EL (cell line): ENCODE measurements at regions not wholly inside any gene's neighbourhood (a gene's known extent, or its start where the extent isn't known, plus 50 kb on each side); places are given as distances from the start of the nearest gene placed in this dataset.
"Not testable (repeated sequence)": the region's sequence is repeated elsewhere in the genome, so short reads cannot be mapped to it uniquely, and the experiment has no call there.

Experiments used
- DNase-seq: peaks from one replicate; pipeline ENCODE4 v3.0.0-alpha.2; 2016

DNA sequence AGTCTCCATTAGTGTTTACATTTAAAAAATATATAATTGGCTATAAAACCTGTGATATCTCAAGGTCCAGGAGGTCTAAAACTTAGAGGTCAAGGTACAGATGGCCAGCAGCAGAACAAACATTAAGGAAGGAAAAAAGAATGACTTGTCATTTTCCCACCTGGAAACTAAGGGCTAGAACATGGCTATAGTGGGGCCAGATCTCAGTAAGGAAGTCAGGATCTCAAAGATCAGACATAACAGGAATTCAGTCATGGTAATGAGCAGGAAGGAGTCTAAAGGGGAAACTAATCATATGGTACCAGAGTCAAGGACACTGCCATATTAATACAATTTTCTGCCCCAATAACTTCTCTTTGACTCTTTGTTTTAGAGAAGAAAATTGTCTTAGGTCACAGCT lies 1018.8 kb downstream of the PLA2G4A start:
- DNase-seq, result no peak

DNA sequence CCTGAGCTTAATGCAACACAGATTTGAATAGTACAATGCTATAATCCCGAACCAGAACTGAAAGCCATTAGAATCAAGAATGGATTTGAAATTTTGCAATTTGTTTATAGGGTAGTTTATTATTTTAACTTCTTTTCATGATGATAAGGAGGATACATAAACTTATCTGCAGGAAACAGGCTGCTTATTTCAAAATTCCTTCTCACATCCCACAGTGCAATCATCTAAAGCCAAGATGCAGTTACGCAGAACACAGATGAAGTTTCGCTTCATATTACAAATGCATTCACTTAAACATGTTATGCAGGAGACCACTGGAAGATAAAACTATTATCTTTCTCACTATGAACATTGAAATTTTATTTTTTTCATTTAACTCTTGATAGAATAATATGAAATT lies 1019.6 kb downstream of the PLA2G4A start:
- DNase-seq, result no peak

DNA sequence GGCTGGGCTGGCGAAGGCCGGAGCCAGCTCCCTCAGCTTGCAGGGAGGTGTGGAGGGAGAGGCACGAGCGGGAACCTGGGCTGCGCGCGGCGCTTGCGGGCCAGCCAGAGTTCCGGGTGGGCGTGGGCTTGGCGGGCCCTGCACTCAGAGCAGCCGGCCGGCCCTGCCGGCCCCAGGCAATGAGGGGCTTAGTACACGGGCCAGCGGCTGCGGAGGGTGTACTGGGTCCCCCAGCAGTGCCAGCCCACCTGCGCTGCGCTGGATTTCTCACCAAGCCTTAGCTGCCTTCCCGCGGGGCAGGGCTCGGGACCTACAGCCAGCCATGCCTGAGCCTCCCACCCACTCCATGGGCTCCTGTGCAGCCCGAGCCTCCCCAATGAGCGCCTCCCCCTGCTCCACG lies 1021.4 kb downstream of the PLA2G4A start:
- DNase-seq, result not testable (repeated sequence)

DNA sequence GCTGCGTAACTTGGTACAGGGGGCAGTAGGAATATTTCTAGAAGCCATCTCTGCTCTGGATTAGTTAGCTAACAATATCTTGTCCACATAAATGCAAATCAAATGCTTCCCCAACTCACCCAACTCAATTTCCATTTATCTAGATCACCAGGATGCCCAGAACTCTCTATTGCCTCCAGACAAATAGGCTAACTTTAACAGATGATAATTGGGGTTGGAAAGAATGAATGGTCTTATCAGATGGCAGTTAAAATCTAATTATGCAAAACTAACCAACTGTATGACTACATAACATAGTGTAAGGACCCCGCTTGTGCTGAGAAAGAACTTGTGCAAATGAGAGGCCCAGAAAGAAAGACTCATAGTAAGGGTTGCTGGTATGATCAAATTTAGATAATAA lies 1024.8 kb downstream of the PLA2G4A start:
- no peak for DNase-seq

DNA sequence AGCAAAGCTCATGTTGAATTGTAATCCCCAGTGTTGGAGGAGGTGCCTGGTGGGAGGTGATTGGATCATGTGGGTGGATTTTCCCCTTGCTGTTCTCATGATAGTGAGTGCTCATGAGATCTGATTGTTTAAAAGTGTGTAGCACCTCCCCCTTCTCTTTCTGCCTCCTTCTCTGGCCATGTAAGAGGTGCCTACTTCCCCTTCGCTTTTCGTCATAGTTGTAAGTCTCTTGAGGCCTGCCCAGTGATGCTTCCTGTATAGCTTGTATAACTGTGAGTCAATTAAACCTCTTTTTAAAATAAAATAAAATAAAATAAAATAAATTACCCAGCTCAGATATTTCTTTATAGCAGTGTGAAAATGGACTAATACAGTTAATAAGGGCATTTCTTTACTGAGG lies 1025.7 kb downstream of the PLA2G4A start:
- no peak for DNase-seq

DNA sequence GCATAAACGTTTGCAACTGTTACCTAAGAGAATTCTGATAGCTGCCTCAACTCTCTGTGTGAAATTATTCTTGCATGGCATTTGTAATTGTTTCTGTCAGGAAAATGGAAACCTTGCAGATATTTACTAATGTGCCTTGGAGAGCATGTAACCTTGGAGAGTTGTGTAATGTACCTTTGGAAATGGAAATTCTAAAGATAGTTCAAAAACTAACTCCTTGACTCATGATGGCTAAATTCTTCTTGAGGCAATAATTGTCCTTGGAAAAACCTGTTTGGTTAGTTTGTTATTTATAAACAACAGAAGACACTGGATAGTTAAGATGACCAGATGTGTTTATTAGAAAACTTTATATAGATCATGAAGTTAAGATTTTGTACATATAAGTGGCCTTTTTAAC lies 1033.8 kb downstream of the PLA2G4A start:
- DNase-seq, result no peak

DNA sequence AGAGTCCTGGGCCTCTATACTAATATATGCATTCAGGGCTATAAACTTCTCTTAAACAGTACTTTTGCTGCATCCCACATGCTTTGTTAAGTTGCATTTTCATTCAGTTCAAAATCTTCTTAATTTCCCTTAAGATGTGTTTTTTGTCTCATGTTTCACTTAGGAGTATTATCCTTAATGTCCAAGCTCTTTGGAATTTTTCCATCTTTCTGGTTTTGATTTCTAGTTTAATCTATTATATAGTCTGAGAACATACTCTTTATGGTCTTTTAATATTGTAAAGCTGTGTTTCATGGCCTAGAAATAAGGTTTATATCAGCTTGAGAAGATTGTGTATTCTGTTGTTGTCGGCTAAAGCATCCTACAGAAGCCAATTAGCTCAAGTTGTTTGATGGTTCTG lies 1041.8 kb downstream of the PLA2G4A start:
- no peak for DNase-seq

DNA sequence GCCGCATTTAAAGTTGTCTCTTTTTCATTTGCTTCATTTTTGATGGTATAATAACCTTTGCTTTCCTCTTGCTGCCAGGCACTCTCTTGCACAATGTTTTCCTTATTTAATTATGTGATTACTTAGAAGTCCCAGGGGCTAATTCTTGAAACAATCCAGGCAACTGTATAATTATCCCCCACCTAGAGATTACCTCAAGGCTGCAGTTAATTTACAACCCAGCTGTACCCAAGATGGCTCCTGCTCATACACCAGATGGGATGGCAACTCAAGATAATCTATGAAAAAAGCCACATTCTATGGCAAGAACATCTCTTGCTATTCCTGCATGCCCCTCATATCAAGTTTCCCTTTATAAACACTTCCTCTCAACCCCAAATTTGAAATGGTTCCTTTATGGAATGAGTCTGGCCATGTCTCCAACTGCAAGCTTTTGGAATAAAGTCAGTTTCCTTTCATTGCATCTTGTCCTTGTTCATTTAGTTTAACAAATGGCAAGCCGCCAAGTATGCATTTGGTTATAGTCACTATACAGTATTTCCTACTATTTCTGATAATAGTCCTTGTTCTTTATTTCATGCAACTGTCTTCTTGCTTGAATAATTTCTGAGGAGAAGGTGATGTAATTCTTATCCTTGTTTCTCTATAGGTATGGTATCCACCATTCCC lies 1042.6 kb downstream of the PLA2G4A start:
- no peak for DNase-seq

DNA sequence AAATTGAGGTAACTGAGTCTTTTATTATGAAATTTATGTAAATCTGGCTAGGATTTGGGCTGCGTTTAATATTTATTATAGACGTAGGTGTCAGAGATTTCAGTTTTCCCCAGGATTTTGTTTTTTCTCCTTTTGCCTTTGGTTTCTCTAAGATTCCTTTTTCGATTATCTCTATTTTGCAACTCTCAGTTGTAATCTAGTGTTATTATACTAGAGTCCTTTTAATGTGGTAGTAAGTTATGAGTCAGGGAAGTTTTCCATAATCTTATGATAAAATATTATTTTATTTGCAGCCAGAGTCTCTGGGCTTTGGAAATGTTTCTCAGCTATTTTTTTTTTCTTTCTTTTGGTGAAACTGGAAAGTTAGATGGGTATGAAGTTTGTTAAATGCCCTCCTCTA lies 1043.8 kb downstream of the PLA2G4A start:
- no peak for DNase-seq

DNA sequence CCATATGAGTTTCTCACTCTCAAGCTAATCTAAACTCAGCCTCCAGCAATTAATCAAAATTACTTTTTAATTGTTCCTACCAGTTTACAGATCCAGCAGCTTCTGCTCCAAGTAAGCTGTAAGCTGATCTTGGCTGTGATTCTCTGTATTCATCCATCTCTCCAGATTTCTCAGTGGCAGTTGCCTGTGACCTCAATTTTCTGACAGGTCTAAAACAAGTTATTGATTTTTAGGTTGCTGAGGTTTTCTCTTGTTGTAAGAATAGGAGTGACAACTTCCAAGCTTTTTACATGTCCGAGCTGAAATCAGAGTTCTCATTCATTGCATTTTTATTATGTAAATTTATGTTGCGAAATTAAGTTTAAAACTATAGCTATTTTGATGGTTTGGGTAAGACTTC lies 1044.4 kb downstream of the PLA2G4A start:
- DNase-seq, result no peak

DNA sequence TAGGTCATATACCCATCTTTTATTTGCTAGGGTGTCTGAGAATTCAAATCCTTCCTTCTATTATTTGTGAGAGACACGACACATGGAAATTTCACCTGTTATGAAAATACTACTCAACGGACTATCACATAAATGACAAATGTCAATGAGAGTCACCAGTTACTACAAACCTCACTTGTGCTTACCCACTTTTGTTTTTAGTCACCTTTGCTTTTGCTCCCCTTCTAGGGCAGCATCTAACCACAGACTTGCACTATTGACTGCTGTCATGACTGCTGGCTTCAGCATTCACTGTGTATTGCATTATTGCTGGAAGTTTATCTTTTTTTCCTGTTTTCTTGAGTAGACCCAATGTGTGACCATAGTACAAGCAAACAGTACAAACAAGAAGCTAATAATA lies 1048.0 kb downstream of the PLA2G4A start:
- DNase-seq, result no peak

DNA sequence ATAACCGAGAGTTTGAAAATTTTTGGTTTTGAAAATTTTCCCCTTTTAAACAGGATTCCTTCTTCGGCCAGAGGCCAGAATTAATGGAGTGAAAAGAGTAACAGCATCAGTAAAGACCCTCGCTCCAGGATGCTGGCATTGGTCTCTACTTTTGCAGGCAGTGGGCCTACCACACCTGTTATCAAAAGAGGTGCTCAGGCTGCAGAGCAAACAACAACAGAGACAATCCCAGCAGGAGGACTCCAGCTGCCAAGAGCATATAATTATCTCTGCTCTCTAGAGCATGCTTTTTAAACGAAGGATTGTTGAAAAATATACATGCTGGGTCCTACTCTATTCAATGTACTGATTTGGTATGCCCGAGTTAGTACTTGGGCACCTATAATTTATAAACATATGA lies 1048.5 kb downstream of the PLA2G4A start:
- no peak for DNase-seq

DNA sequence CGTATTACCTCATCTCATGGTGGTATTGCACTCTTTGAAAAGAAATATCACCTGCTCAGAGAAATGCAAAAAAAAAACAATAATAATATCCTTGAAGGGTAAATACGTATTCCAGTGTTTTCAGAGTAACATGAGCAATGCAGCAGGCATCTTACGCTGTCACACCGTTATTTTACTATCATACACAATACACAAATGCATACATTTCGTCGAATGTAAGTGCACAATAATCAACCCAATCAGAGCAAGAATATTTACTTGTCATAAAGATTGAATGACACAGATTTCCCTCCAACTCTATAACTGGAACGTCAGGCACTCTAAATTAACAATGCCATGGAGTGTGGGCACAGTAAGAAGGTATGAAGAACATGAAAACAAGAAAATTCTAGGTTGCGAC lies 1050.1 kb downstream of the PLA2G4A start:
- no peak for DNase-seq

DNA sequence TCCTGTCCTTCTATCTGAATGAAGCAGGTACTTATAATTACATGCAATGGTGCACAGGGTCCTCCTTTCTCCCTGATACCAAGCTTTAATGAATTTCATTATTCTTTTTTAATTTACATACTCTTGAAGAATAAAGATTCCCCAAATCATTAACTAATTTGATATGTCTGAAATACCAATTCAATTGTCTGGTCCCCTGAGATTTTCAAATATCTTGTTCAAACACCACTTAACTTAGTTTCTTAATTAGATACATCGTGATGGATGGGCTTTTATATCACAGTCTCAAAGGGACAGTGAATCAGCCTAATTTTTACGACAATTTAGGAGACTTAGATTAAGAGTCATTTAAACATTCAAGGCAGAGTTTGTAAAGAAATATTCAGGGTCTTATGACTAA lies 1054.6 kb downstream of the PLA2G4A start:
- DNase-seq, result no peak

DNA sequence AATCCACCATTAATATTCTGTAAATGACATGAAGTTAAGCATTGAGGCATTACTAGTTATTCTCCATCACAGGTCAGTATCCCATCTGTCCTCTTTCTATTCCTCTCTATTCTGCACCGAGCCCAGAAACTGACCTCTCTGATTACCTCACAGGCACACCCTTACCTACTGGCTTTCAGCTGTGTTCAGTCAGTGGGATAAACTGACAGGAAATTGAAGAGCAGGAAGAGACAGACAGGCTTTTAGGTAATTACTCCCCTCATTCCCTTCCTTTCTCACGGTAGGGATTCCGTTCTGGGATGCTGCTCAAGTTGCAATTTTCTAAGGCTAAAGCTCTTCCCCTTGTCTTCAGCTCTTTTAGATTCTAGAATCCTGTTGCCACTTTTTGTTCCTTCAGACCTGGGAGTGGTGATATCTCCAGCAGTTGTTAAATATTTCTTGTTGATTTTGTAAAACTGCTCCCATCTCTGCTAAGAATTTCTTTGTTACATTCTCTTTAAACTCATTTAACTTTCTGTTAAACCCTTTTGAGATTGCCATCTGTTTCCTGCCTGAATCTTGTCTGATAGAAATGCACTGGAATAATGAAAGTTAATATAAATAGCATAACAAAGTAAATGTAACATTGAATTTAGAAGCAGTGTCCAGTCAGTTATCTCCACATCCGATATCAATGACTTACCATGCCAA lies 1063.4 kb downstream of the PLA2G4A start:
- no peak for DNase-seq

DNA sequence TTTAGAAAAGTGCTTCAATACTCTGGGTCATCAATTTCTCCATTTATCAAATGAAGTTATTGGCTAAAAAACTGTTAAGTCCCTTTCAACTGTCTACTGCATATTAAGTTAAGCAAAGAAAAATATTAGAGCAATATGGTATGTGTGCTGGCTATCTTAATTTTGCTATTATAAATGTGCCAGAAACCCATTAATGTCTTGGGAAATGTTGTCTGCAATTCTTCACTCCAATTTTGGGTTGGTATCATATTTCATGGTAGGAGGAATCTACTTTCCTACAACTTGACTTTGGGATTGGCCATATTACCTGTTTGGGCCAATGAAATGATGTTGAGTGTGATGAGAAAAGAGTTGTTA lies 1063.9 kb downstream of the PLA2G4A start:
- DNase-seq, result no peak

DNA sequence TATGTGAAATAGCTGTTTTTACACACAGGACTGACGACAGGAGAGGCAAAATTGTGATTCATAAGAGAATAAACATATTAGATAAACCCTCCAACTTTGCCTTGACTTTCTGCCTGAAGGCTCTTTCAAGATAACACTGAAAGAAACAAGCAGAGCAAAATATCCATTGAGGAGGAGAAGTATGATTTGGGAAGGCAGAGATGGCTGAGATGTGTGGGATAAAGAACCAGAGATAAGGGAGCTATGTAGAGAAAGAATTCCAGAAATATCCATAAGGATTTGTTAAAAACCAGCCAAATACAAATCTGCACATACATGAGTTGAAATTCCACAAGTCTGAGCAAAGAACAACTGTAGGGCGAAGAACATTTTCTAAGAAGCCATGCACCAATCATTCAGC lies 1064.7 kb downstream of the PLA2G4A start:
- DNase-seq, result no peak

DNA sequence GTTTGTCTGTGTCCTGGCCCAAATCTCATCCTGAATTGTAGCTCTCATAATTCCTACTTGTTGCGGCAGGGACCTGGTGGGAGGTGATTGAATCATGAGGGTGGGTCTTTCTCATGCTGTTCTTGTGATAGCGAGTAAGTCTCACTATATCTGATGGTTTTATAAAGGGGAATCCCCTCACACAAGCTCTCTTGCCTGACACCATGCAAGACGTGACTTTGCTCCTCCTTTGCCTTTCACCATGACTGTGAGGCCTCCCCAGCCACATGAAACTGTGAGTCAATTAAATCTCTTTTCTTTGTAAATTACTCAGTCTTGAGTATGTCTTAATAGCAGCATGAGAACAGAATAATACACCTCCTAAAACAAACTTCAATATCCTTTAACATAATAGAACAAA lies 1065.6 kb downstream of the PLA2G4A start:
- no peak for DNase-seq

DNA sequence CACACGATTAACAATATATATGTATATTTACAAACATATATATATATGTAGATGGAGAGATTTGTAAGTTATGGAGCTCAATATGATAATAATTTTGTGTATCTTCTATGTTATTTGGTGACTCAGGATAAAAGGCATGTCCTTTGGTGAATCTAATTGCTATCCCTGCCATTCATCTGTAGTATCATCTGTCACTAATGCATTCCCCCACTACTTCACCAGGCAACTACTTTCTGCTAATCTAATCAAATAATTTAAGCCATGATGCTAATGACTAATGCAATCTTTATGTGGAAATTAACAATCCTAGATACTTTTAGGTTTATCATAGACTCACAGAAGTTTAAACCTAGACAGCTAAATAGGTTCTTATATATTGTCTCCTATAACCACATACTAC lies 1074.5 kb downstream of the PLA2G4A start:
- peak; percentile 10 for DNase-seq

DNA sequence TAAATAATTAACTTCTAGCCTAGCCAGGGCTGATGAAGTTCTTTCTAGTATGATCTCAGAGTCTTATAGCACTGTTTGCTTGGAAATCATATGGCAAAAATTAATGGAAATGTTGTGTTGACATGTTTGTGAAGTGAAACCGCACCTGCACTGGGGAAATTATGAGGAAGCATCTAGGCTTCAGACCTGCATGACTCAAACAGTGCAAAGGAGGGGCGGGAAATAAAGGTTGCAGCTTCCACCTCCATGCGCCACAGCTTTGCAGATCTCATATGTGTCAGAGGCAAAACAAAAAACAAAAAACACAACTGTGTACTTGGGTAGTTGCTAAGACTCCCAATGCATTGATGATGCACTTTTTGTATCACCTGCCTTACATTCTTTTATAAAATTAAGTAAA lies 1080.6 kb downstream of the PLA2G4A start:
- no peak for DNase-seq

DNA sequence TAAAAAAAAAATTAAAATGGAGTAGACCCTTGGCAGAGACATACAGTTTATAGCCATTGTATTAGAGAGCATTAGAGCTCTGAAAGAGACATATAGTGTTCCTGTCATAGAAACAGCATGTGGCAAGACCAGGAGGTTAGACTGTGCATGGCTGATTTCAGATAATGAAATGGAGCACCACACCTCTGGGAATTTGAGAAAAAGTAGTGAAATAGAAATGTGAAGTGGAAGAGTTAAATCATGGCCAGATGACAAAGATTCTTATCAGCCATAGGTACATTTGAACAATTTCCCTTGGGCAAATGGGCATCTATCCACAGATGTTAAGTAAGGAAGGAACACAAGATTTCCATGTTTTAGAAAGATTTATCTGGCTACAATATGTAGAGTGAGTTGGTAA lies 1083.1 kb downstream of the PLA2G4A start:
- no peak for DNase-seq

DNA sequence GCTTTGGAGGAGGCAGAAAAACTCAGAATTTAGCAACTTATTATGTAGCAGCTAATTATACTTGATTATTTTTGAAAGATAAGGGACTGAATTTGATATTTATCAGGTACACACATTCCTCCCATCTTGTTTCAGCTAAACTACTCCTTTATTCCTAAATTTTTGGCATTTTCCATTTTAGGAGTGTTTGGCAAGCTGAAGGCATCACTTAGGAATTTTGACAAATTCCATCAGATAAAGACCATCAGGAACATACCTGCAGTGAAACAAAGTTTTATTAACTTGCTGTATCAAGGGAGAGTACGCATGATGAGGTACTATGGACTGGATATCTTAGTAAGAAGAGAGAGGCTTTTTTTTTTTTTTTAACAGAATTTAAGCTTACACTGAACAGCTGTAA lies 1092.2 kb downstream of the PLA2G4A start:
- no peak for DNase-seq

DNA sequence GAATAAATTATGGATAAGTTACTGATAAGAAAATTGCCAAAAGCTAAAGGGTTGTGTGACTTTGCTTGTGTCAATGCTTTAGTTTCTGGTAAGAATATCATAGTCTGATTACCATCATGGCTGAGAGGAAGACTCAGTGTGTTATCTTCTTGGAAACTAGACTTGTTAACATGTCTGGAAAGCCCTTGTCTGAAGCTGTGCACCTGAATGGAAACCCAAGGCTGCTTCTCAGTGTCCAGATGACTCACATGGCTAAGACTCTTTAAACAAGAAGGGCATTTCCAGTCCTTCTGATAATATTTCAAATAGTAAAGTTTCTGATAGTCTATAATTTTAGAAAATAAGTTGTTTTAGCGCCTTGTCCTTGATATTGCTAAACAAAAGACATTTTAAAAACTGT lies 1092.7 kb downstream of the PLA2G4A start:
- no peak for DNase-seq

DNA sequence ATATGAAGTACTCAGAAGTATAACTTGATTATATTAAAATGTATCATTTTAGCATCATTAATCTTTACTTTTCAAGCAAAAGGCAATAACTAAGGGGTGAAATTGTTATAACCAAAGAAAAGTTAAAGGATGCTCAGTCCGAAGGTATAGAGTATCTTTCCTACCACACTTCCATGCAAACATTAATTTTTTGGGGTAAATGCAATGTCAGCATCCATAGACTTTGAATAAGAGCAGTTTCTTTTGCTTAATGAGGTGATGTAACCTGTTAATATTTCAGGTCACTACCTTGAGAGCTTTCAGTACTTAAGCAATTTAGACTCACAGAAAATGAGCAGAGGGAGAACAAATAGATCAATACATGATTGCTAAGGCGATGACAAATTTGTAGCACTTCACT lies 1093.5 kb downstream of the PLA2G4A start:
- no peak for DNase-seq

DNA sequence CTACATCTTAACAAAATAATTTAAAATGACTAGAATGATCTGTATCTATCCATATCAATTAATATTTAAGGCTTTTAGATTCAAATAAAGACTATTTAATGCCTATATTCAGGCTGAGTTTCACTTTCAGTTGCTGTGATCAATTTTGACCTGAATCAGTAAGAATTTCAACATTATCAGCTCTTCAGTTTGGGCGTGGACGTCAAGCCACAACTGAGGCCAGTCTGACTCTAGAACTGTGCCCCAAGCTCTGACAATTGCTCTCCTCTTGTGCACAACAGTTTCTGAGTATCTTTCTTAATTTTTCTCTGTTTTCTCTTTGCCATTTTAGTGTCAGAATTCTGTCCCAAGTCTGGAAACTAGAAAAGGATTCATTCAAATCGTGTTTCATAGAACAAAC lies 1095.5 kb downstream of the PLA2G4A start:
- no peak for DNase-seq
